H9 (cell line): ENCODE measurements at regions not wholly inside any gene's neighbourhood (a gene's known extent, or its start where the extent isn't known, plus 50 kb on each side); places are given as distances from the start of the nearest gene placed in this dataset.

Experiments
- DNase-seq: peaks from one replicate; pipeline ENCODE4 v3.0.0-alpha.2; 2017
- H2AFZ ChIP-seq: one replicate; pipeline ENCODE4 v1.6.1; 2013; ENCODE audit warnings: mild to moderate bottlenecking, low read length, control low read depth, moderate library complexity
- H2AK5ac ChIP-seq: 2 replicates; pipeline ENCODE4 v1.6.1; 2013; ENCODE audit warnings: low read length, control low read depth, mixed read lengths; ENCODE audit not compliant: insufficient read length
- H2BK120ac ChIP-seq: one replicate; pipeline ENCODE4 v1.6.1; 2013; ENCODE audit warnings: low read depth, mild to moderate bottlenecking, low read length, control low read depth, inconsistent platforms; ENCODE audit not compliant: poor library complexity, severe bottlenecking
- H2BK12ac ChIP-seq: 2 replicates; pipeline ENCODE4 v1.6.1; 2013; ENCODE audit warnings: low read length, control low read depth, mixed read lengths, low read depth; ENCODE audit not compliant: insufficient read length
- H2BK15ac ChIP-seq: 2 replicates; pipeline ENCODE4 v1.6.1; 2013; ENCODE audit warnings: low read depth, low read length, control low read depth
- H2BK20ac ChIP-seq: one replicate; pipeline ENCODE4 v1.6.1; 2013; ENCODE audit warnings: low read depth, mild to moderate bottlenecking, low read length, control low read depth, inconsistent platforms; ENCODE audit not compliant: poor library complexity, severe bottlenecking
- H2BK5ac ChIP-seq: 2 replicates; pipeline ENCODE4 v1.6.1; 2013; ENCODE audit warnings: low read length, control low read depth, mixed read lengths; ENCODE audit not compliant: insufficient read length
- H3K14ac ChIP-seq: 2 replicates; pipeline ENCODE4 v1.6.1; 2013; ENCODE audit warnings: low read length, control low read depth; ENCODE audit not compliant: insufficient read depth
- H3K18ac ChIP-seq: 2 replicates; pipeline ENCODE4 v1.6.1; 2013; ENCODE audit warnings: low read depth, mild to moderate bottlenecking, mixed read lengths, low read length, control low read depth; ENCODE audit not compliant: insufficient read length
- H3K23ac ChIP-seq: 2 replicates; pipeline ENCODE4 v1.6.1; 2013; ENCODE audit warnings: low read length, control low read depth, mixed read lengths, low read depth; ENCODE audit not compliant: insufficient read length
- H3K23me2 ChIP-seq: 2 replicates; pipeline ENCODE4 v1.6.1; 2013; ENCODE audit warnings: low read depth, mild to moderate bottlenecking, mixed read lengths, low read length, control low read depth; ENCODE audit not compliant: insufficient read length, poor library complexity, severe bottlenecking
- H3K27ac ChIP-seq: 2 replicates; pipeline ENCODE4 v1.5.1; 2013; ENCODE audit warnings: low read length, control low read depth, mixed read lengths, low read depth; ENCODE audit not compliant: insufficient read length
- H3K27me3 ChIP-seq: 2 replicates; pipeline ENCODE4 v1.6.1; 2013; ENCODE audit warnings: low read length, control low read depth, inconsistent platforms; ENCODE audit not compliant: insufficient read depth
- H3K4ac ChIP-seq: 2 replicates; pipeline ENCODE4 v1.6.1; 2013; ENCODE audit warnings: low read depth, mild to moderate bottlenecking, control low read depth, inconsistent platforms, low read length, moderate library complexity
- H3K4me1 ChIP-seq: 2 replicates; pipeline ENCODE4 v1.6.1; 2013; ENCODE audit warnings: low read length, control low read depth, inconsistent platforms; ENCODE audit not compliant: insufficient read depth
- H3K4me2 ChIP-seq: 2 replicates; pipeline ENCODE4 v1.6.1; 2013; ENCODE audit warnings: low read length, control low read depth, mixed read lengths; ENCODE audit not compliant: insufficient read length, insufficient read depth
- H3K56ac ChIP-seq: 2 replicates; pipeline ENCODE4 v1.6.1; 2013; ENCODE audit warnings: low read depth, mild to moderate bottlenecking, mixed read lengths, low read length, control low read depth; ENCODE audit not compliant: insufficient read length
- H3K79me1 ChIP-seq: 2 replicates; pipeline ENCODE4 v1.6.1; 2013; ENCODE audit warnings: low read depth, mild to moderate bottlenecking, moderate library complexity, low read length, control low read depth, inconsistent platforms; ENCODE audit not compliant: insufficient read depth, poor library complexity, severe bottlenecking
- H3K79me2 ChIP-seq: 2 replicates; pipeline ENCODE4 v1.6.1; 2013; ENCODE audit warnings: low read length, control low read depth, inconsistent platforms; ENCODE audit not compliant: insufficient read depth
- H3K9ac ChIP-seq: 2 replicates; pipeline ENCODE4 v1.6.1; 2013; ENCODE audit warnings: low read length, control low read depth, mixed read lengths; ENCODE audit not compliant: insufficient read length; ENCODE audit errors: extremely low read depth
- H3K9me3 ChIP-seq: one replicate; pipeline ENCODE4 v1.6.1; 2013; ENCODE audit warnings: low read depth, low read length, inconsistent platforms; ENCODE audit not compliant: control insufficient read depth
- H3T11ph ChIP-seq: one replicate; pipeline ENCODE4 v1.6.1; 2013; ENCODE audit warnings: mild to moderate bottlenecking, low read length, control low read depth, inconsistent platforms
- H4K20me1 ChIP-seq: one replicate; pipeline ENCODE4 v1.6.1; 2013; ENCODE audit not compliant: control insufficient read depth, insufficient read length, insufficient read depth
- H4K5ac ChIP-seq: 2 replicates; pipeline ENCODE4 v1.6.1; 2013; ENCODE audit warnings: low read depth, mild to moderate bottlenecking, mixed read lengths, low read length, control low read depth; ENCODE audit not compliant: insufficient read length
- H4K8ac ChIP-seq: replicated peaks from 2 replicates; pipeline ENCODE4 v1.6.1; 2013; ENCODE audit warnings: low read length, control low read depth, mixed read lengths, low read depth; ENCODE audit not compliant: insufficient read length
- H4K91ac ChIP-seq: 2 replicates; pipeline ENCODE4 v1.6.1; 2013; ENCODE audit warnings: low read depth, mild to moderate bottlenecking, moderate library complexity, mixed read lengths, low read length, control low read depth; ENCODE audit not compliant: insufficient read length
- H3K27ac Mint-ChIP-seq, 3 experiments: 2 replicates in 2 of 3; 3 replicates in 1 of 3; pipeline ENCODE4 v1.8.0; 2020 to 2021; ENCODE audit warnings: mixed read lengths in 3 of 3, mild to moderate bottlenecking in 1 of 3, moderate library complexity in 1 of 3
- H3K27me3 Mint-ChIP-seq: 2 replicates; pipeline ENCODE4 v1.8.0; 2021; ENCODE audit warnings: low read depth, mild to moderate bottlenecking, moderate library complexity, mixed read lengths
- H3K36me3 Mint-ChIP-seq, 3 experiments: 2 replicates in 2 of 3; 3 replicates in 1 of 3; pipeline ENCODE4 v1.8.0; 2020 to 2021; ENCODE audit warnings: low read depth in 3 of 3, mixed read lengths in 3 of 3; ENCODE audit not compliant: insufficient read depth in 1 of 3
- H3K4me1 Mint-ChIP-seq, 2 experiments: 2 replicates each; pipeline ENCODE4 v1.8.0; 2020; ENCODE audit warnings: mixed read lengths in 2 of 2
- H3K4me3 Mint-ChIP-seq, 2 experiments: 2 replicates in 1 of 2; 3 replicates in 1 of 2; pipeline ENCODE4 v1.8.0; 2020 to 2021; ENCODE audit warnings: mild to moderate bottlenecking in 2 of 2, mixed read lengths in 2 of 2, moderate library complexity in 1 of 2
- H3K9me3 Mint-ChIP-seq, 2 experiments: 2 replicates in 1 of 2; 3 replicates in 1 of 2; pipeline ENCODE4 v1.8.0; 2020; ENCODE audit warnings: mild to moderate bottlenecking in 2 of 2, mixed read lengths in 2 of 2, moderate library complexity in 1 of 2
- CTCF ChIP-seq: fragments of 200-600 bp; sonication (generic); conservative IDR thresholded peaks from 3 replicates; pipeline ENCODE4 v1.8.0; 2021; ENCODE audit warnings: antibody characterized with exemption, mild to moderate bottlenecking
- WGBS: extraction: QIAGEN DNeasy Blood & Tissue Kit; methylation state at CpG from one replicate; pipeline ENCODE4 v1.1.7; 2013; ENCODE audit warnings: missing lambda C conversion rate, low lambda C conversion rate, mixed read lengths; ENCODE audit not compliant: insufficient read length; ENCODE audit errors: extremely low coverage; 5-methylcytosine and 5-hydroxymethylcytosine counted together

- no peaks in the 10 kb centered on the region for H3K79me2 ChIP-seq
- DNase-seq = no peak
- no peak overlapping the region for H3K4me3 Mint-ChIP-seq
Measured at GRCh38 chr3:124044956-124045355, 53.0 kb upstream of the ROPN1 start.

More at GRCh38 chr3:124044956-124045355, 53.0 kb upstream of the ROPN1 start:
- H3K4ac ChIP-seq = no peak overlapping the region
- no peak overlapping the region for H3K4me2 ChIP-seq
- H2BK15ac ChIP-seq = no peak overlapping the region
- H4K5ac ChIP-seq = no peak overlapping the region
- Mint-ChIP-seq H3K27me3 (peaks cover 7% of the 10 kb centered on the region), H3K27ac (no peak overlapping the region), H3K4me1 (no peaks in the 10 kb centered on the region), H3K36me3 (no peaks in the 10 kb centered on the region), H3K9me3 (no peaks in the 10 kb centered on the region)
- H2BK20ac ChIP-seq = no peak overlapping the region
- H3K18ac ChIP-seq = no peak overlapping the region
- no peak for TF ChIP-seq CTCF
- no peaks in the 10 kb centered on the region for H3K27me3 ChIP-seq
- no peak overlapping the region for H3K9ac ChIP-seq
- no peaks in the 10 kb centered on the region for H3K23me2 ChIP-seq
- H2AFZ ChIP-seq = no peak overlapping the region
- no peak overlapping the region for H4K8ac ChIP-seq
- H2AK5ac ChIP-seq = no peak overlapping the region
- H2BK120ac ChIP-seq = no peak overlapping the region
- no peaks in the 10 kb centered on the region for H3K79me1 ChIP-seq
- no CpG with 5 or more reads among the region's 3 CpGs for WGBS
- no peaks in the 10 kb centered on the region for H4K20me1 ChIP-seq
- no peak overlapping the region for H3K56ac ChIP-seq
- H3T11ph ChIP-seq = no peak overlapping the region
- H3K4me1 ChIP-seq = no peaks in the 10 kb centered on the region
- H3K9me3 ChIP-seq = no peaks in the 10 kb centered on the region
- no peak overlapping the region for H2BK5ac ChIP-seq
- H3K23ac ChIP-seq = no peak overlapping the region
- no peak overlapping the region for H2BK12ac ChIP-seq
- no peak overlapping the region for H3K27ac ChIP-seq
- no peak overlapping the region for H3K14ac ChIP-seq
- no peak overlapping the region for H4K91ac ChIP-seq
